NCI-H446 treated with DMSO at 0.1 percent for 48 hours (cell line): ENCODE measurements at regions not wholly inside any gene's neighbourhood (a gene's known extent, or its start where the extent isn't known, plus 50 kb on each side); places are given as distances from the start of the nearest gene placed in this dataset.

Experiments
- DNase-seq: peaks from one replicate; lab custom pipeline; 2025; lab: John Stamatoyannopoulos, UW

GRCh38 chr2:79453918-79454317, 58.9 kb upstream of the CTNNA2 start:
- no peak for DNase-seq

GRCh38 chr2:79452651-79453050, 60.2 kb upstream of the CTNNA2 start:
- DNase-seq = no peak

GRCh38 chr2:79447463-79447862, 65.4 kb upstream of the CTNNA2 start:
- DNase-seq = no peak

- peak; percentile 25 for DNase-seq
These were observed 66.5 kb upstream of the CTNNA2 start for GRCh38 chr2:79446313-79446712.

- DNase-seq = no peak
These were observed 75.2 kb upstream of the CTNNA2 start for GRCh38 chr2:79437433-79438267.

- no peak for DNase-seq
These were observed 78.5 kb upstream of the CTNNA2 start for GRCh38 chr2:79434362-79434761.

GRCh38 chr2:79432731-79433146, 80.1 kb upstream of the CTNNA2 start:
- peak; percentile 39 for DNase-seq

GRCh38 chr2:79428745-79429144, 84.1 kb upstream of the CTNNA2 start:
- DNase-seq = no peak

- no peak for DNase-seq
These were observed 98.2 kb upstream of the CTNNA2 start for GRCh38 chr2:79414690-79415089.

GRCh38 chr2:79394485-79394859, 118.4 kb upstream of the CTNNA2 start:
- DNase-seq = no peak

GRCh38 chr2:79393806-79394484, 118.9 kb upstream of the CTNNA2 start:
- DNase-seq = no peak

GRCh38 chr2:79393107-79393685, 119.7 kb upstream of the CTNNA2 start:
- no peak for DNase-seq

- no peak for DNase-seq
These were observed 123.4 kb upstream of the CTNNA2 start for GRCh38 chr2:79389481-79389880.

- no peak for DNase-seq
These were observed 124.8 kb upstream of the CTNNA2 start for GRCh38 chr2:79388024-79388423.

- peak; percentile 66 for DNase-seq
These were observed 125.4 kb upstream of the CTNNA2 start for GRCh38 chr2:79387431-79387830.

- DNase-seq = no peak
These were observed 129.2 kb upstream of the CTNNA2 start for GRCh38 chr2:79383681-79384080.

- DNase-seq = no peak
These were observed 137.0 kb upstream of the CTNNA2 start for GRCh38 chr2:79375817-79376216.

GRCh38 chr2:79373358-79374130, 139.3 kb upstream of the CTNNA2 start:
- no peak for DNase-seq

- DNase-seq = no peak
These were observed 141.8 kb upstream of the CTNNA2 start for GRCh38 chr2:79370976-79371538.

GRCh38 chr2:79369127-79369526, 143.7 kb upstream of the CTNNA2 start:
- DNase-seq = no peak

GRCh38 chr2:79368116-79368630, 144.7 kb upstream of the CTNNA2 start:
- no peak for DNase-seq

- no peak for DNase-seq
These were observed 153.4 kb upstream of the CTNNA2 start for GRCh38 chr2:79359419-79359818.
